Fibroblast of lung (primary cell): ENCODE measurements at regions not wholly inside any gene's neighbourhood (a gene's known extent, or its start where the extent isn't known, plus 50 kb on each side); places are given as distances from the start of the nearest gene placed in this dataset.
A peak's percentile ranks its signal among the peaks of the same experiment; 100 is the strongest.

Experiments
- DNase-seq, 2 donors: peaks; one replicate each; pipeline versions ENCODE4 v3.0.0 to v3.0.0-alpha.2; 2010; ENCODE audit warnings: low read depth in 2 of 2
- H2AFZ ChIP-seq: 2 replicates; pipeline ENCODE4 v1.5.1; 2012; ENCODE audit warnings: low read length, control low read depth, inconsistent platforms
- H3K27ac ChIP-seq: 2 replicates; pipeline ENCODE4 v1.5.1; 2011; ENCODE audit warnings: low read length, control low read depth; ENCODE audit not compliant: insufficient read depth
- H3K27me3 ChIP-seq: 2 replicates; pipeline ENCODE4 v1.5.1; 2011; ENCODE audit warnings: mild to moderate bottlenecking, low read length; ENCODE audit not compliant: control insufficient read depth, insufficient read depth
- H3K36me3 ChIP-seq: 2 replicates; pipeline ENCODE4 v1.5.1; 2011; ENCODE audit warnings: low read length; ENCODE audit not compliant: control insufficient read depth, insufficient read depth
- H3K4me1 ChIP-seq: 2 replicates; pipeline ENCODE4 v1.5.1; 2011; ENCODE audit warnings: low read length; ENCODE audit not compliant: control insufficient read depth, insufficient read depth; ENCODE audit errors: extremely low read depth
- H3K4me2 ChIP-seq: 2 replicates; pipeline ENCODE4 v1.5.1; 2011; ENCODE audit warnings: low read length, control low read depth; ENCODE audit not compliant: insufficient read depth; ENCODE audit errors: extremely low read depth
- H3K4me3 ChIP-seq, 4 experiments: fragments of 200-600 bp in 1 of 4; sonication (generic) in 1 of 4; replicated peaks in 1 of 4; 2 replicates each; pipeline ENCODE4 v1.5.1; 2011 to 2016; ENCODE audit warnings: low read length in 4 of 4, low read depth in 3 of 4, mild to moderate bottlenecking in 3 of 4, control low read depth in 2 of 4, inconsistent platforms in 1 of 4, mixed read lengths in 1 of 4; ENCODE audit not compliant: insufficient read depth in 1 of 4; ENCODE audit errors: control extremely low read depth in 1 of 4
- H3K79me2 ChIP-seq: 2 replicates; pipeline ENCODE4 v1.5.1; 2012; ENCODE audit warnings: mild to moderate bottlenecking, low read length, inconsistent platforms; ENCODE audit not compliant: control insufficient read depth, insufficient read depth
- H3K9ac ChIP-seq: 2 replicates; pipeline ENCODE4 v1.5.1; 2011; ENCODE audit warnings: mild to moderate bottlenecking, low read length, control low read depth; ENCODE audit not compliant: insufficient read depth
- H3K9me3 ChIP-seq: 2 replicates; pipeline ENCODE4 v1.5.1; 2012; ENCODE audit warnings: low read depth, low read length; ENCODE audit not compliant: control insufficient read depth, insufficient read depth
- H4K20me1 ChIP-seq: 2 replicates; pipeline ENCODE4 v1.5.1; 2011; ENCODE audit warnings: low read length; ENCODE audit not compliant: control insufficient read depth, insufficient read depth; ENCODE audit errors: extremely low read depth
- EZH2 ChIP-seq: IDR thresholded peaks from 2 replicates; pipeline ENCODE4 v1.5.1; 2012; ENCODE audit warnings: low read length, control low read depth, mild to moderate bottlenecking; ENCODE audit errors: missing control alignments
- TF ChIP-seq, protein P1 (sequence below), 2 donors: IDR thresholded peaks in 1 of 2; conservative IDR thresholded peaks in 1 of 2; 1 replicate in 1 of 2; 2 replicates in 1 of 2; pipeline ENCODE4 v1.5.1; 2011 to 2012; ENCODE audit warnings: low read length in 2 of 2, control low read depth in 1 of 2, inconsistent platforms in 1 of 2, low read depth in 1 of 2, mild to moderate bottlenecking in 1 of 2

DNA sequence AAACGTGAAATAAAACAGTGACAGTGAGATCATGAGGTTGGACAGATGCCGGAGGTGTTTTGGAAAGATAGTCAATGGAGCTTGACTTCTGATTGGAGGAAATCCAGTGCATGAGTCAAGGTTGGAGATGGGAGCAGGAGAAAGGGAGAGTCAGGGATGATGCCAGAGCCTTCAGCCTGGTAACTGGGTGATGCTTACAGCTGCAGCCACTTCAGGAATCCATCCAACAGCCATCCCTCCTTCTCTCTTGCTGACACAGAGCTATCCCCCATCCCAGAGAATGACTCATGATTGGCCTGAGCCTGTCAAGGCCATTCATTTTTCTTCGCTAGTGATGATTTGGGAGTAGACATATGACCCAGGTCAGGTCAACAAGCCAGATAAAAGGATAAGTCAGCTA lies 112.8 kb downstream of the SAMD5 start:
- Histone ChIP-seq H3K27me3 (no peaks in the 10 kb centered on the region), H3K4me3 (no peak overlapping the region), H2AFZ (no peak overlapping the region), H3K36me3 (no peaks in the 10 kb centered on the region), H3K79me2 (no peaks in the 10 kb centered on the region), H3K27ac (peak overlapping the region; percentile 36), H3K9ac (no peak overlapping the region), H4K20me1 (no peaks in the 10 kb centered on the region), H3K4me1 (peaks cover 15% of the 10 kb centered on the region), H3K4me2 (no peak overlapping the region), H3K9me3 (no peaks in the 10 kb centered on the region)
- peak; percentile 87 to 93 for DNase-seq
- no peak for TF ChIP-seq EZH2
- TF ChIP-seq, protein P1, sequence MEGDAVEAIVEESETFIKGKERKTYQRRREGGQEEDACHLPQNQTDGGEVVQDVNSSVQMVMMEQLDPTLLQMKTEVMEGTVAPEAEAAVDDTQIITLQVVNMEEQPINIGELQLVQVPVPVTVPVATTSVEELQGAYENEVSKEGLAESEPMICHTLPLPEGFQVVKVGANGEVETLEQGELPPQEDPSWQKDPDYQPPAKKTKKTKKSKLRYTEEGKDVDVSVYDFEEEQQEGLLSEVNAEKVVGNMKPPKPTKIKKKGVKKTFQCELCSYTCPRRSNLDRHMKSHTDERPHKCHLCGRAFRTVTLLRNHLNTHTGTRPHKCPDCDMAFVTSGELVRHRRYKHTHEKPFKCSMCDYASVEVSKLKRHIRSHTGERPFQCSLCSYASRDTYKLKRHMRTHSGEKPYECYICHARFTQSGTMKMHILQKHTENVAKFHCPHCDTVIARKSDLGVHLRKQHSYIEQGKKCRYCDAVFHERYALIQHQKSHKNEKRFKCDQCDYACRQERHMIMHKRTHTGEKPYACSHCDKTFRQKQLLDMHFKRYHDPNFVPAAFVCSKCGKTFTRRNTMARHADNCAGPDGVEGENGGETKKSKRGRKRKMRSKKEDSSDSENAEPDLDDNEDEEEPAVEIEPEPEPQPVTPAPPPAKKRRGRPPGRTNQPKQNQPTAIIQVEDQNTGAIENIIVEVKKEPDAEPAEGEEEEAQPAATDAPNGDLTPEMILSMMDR (conservative IDR thresholded peaks at IDR 0.05 in 1 of 2, IDR thresholded peaks at IDR 0.05 in 1 of 2; ENCODE audit: low read depth in 1 of 2, low read length in 2 of 2) = no peak

DNA sequence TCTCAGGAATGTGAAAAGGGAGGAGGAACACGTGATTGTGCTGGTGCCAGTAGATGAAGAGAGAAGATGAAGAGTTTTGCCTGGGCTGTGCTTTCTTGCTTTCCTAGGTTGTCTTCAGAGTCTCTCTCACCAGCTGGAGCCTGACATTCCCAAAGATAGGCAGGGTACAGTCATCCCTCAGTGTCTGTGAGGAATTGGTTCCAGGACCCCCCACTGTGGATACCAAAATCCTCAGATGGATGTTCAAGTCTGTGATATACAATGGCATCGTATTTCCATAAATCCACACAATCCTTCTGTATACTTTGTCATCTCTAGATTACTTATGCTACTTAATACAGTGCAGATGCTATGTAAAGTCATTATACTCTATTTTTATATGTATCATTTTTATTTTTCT lies 113.5 kb downstream of the SAMD5 start:
- no peak overlapping the region for H3K4me3 ChIP-seq
- no peak for TF ChIP-seq EZH2
- TF ChIP-seq, protein P1 (conservative IDR thresholded peaks at IDR 0.05 in 1 of 2, IDR thresholded peaks at IDR 0.05 in 1 of 2; ENCODE audit: low read depth in 1 of 2, low read length in 2 of 2) = no peak
- peak in 1 of 2 donors; percentile 14 for DNase-seq
- no peak overlapping the region for H2AFZ ChIP-seq
- no peak overlapping the region for H3K4me2 ChIP-seq
- no peak overlapping the region for H3K9ac ChIP-seq
- no peaks in the 10 kb centered on the region for H3K9me3 ChIP-seq
- no peak overlapping the region for H3K27ac ChIP-seq
- H3K27me3 ChIP-seq = no peaks in the 10 kb centered on the region
- peaks cover 15% of the 10 kb centered on the region for H3K4me1 ChIP-seq
- H3K36me3 ChIP-seq = no peaks in the 10 kb centered on the region
- no peaks in the 10 kb centered on the region for H4K20me1 ChIP-seq
- H3K79me2 ChIP-seq = no peaks in the 10 kb centered on the region

DNA sequence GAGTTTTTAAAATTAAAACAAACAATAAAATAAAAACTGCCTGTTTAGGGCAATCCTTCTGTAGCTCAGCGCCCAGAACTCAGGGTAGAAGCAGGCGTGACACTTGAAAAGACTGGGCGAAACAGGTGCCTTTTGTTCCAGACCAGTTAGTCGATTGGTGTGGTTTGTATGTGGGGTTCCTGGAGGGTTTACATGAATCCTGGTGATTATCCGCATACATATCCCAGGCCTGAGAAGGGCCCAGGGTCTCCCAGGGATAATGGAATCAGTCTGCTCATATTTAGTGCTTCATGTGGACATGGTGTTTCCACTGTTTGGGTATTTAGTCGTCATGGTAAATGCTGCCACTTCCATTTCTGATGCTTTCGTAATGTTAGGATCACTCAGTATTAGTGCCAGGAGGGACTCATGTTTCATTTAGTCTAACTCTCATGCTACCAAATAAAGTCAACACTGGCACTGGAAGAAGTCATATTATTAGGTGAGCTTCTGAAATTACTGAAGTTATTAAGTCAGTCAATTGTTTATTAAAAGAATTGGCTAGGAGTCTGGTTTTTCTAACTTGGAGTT lies 116.5 kb downstream of the SAMD5 start:
- Histone ChIP-seq H3K79me2 (no peaks in the 10 kb centered on the region), H3K27ac (no peak overlapping the region), H3K36me3 (no peaks in the 10 kb centered on the region), H3K9me3 (no peaks in the 10 kb centered on the region), H4K20me1 (no peaks in the 10 kb centered on the region), H3K9ac (no peak overlapping the region), H3K4me1 (peaks cover 13% of the 10 kb centered on the region), H2AFZ (no peak overlapping the region), H3K27me3 (no peaks in the 10 kb centered on the region), H3K4me2 (no peak overlapping the region), H3K4me3 (no peak overlapping the region)
- TF ChIP-seq, protein P1 (conservative IDR thresholded peaks at IDR 0.05 in 1 of 2, IDR thresholded peaks at IDR 0.05 in 1 of 2; ENCODE audit: low read depth in 1 of 2, low read length in 2 of 2) = no peak
- TF ChIP-seq EZH2 = no peak
- DNase-seq = peak in 1 of 2 donors; percentile 76
